Esophagus squamous epithelium (tissue), 5 donors: ENCODE measurements at regions not wholly inside any gene's neighbourhood (a gene's known extent, or its start where the extent isn't known, plus 50 kb on each side); places are given as distances from the start of the nearest gene placed in this dataset.
A peak's percentile ranks its signal among the peaks of the same experiment; 100 is the strongest.

Experiments used
- DNase-seq: peaks from one replicate; lab custom pipeline; 2025; lab: John Stamatoyannopoulos, UW
- H3K27ac ChIP-seq, 4 donors: fragments of 200-600 bp; sonication (generic); one replicate each; pipeline ENCODE4 v1.5.1; 2016 to 2019; ENCODE audit warnings: mild to moderate bottlenecking in 1 of 4
- H3K27me3 ChIP-seq, 4 donors: fragments of 200-600 bp; sonication (generic); 1 replicate in 3 of 4; 2 replicates in 1 of 4; pipeline versions ENCODE4 v1.5.1 to v1.6.0; 2017 to 2021; ENCODE audit warnings: antibody characterized with exemption in 1 of 4
- H3K36me3 ChIP-seq, 3 donors: fragments of 200-600 bp; sonication (generic); one replicate each; pipeline ENCODE4 v1.5.1; 2016 to 2019
- H3K4me1 ChIP-seq, 3 donors: fragments of 200-600 bp; sonication (generic); one replicate each; pipeline ENCODE4 v1.5.1; 2017 to 2019
- H3K4me3 ChIP-seq, 4 donors: fragments of 200-600 bp; sonication (generic); 1 replicate in 3 of 4; 2 replicates in 1 of 4; pipeline ENCODE4 v1.5.1; 2016 to 2019; ENCODE audit warnings: mild to moderate bottlenecking in 2 of 4, moderate library complexity in 1 of 4
- H3K9me3 ChIP-seq, 3 donors: fragments of 200-600 bp; sonication (generic); one replicate each; pipeline ENCODE4 v1.5.1; 2016 to 2019
- CTCF ChIP-seq, 6 experiments: fragments of 450-650 bp in 4 of 6; fragments of 200-600 bp in 2 of 6; sonication (generic) in 2 of 6; IDR thresholded peaks; one replicate each; pipeline ENCODE4 v1.5.1; 2016 to 2019; ENCODE audit warnings: antibody characterized with exemption in 6 of 6, mild to moderate bottlenecking in 4 of 6, moderate library complexity in 4 of 6
- POLR2A ChIP-seq, 4 donors: fragments of 450-650 bp; IDR thresholded peaks; one replicate each; pipeline ENCODE4 v1.6.1; 2017; ENCODE audit warnings: antibody characterized with exemption in 4 of 4, mild to moderate bottlenecking in 4 of 4, moderate library complexity in 3 of 4
- WGBS, 2 donors: methylation state at CpG; one replicate each; pipeline ENCODE4 v1.1.5; 2018; 5-methylcytosine and 5-hydroxymethylcytosine counted together
- intact Hi-C: fragments of 100-400 bp; cut with DNase I; formaldehyde crosslinking; loops from one replicate; pipeline ENCODE4 v1.15.0; 2022
- donor health status: DM: yes; HTN: yes; CAD: no.

GRCh38 chr17:56699186-56699894, 105.8 kb downstream of the NOG start:
- 3 to 16% methylated on average over 5 to 15 of the region's 18 CpGs for WGBS, 2 donors
- DNase-seq: no peak
- Histone ChIP-seq H3K36me3 (no peaks in the 10 kb centered on the region), H3K4me1 (peaks cover 3 to 18% (median 15%) of the 10 kb centered on the region in 3 donors), H3K4me3 (peak overlapping the region in 1 of 4 donors; percentile 18), H3K27me3 (peaks cover 0 to 33% (median 0%) of the 10 kb centered on the region in 4 donors), H3K27ac (peak overlapping the region in 2 of 4 donors; percentile 53 to 64), H3K9me3 (no peaks in the 10 kb centered on the region)
- TF ChIP-seq CTCF (IDR thresholded peaks at IDR 0.05) (no peak), POLR2A (IDR thresholded peaks at IDR 0.05) (no peak)
- intact Hi-C loops: no loop called here

- peaks cover 3 to 18% (median 15%) of the 10 kb centered on the region in 3 donors for H3K4me1 ChIP-seq
- no peak for DNase-seq
- no peak overlapping the region for H3K27ac ChIP-seq
- peaks cover 0 to 47% (median 0%) of the 10 kb centered on the region in 4 donors for H3K27me3 ChIP-seq
- TF ChIP-seq POLR2A (IDR thresholded peaks at IDR 0.05) (no peak), CTCF (IDR thresholded peaks at IDR 0.05) (no peak)
- no peaks in the 10 kb centered on the region for H3K9me3 ChIP-seq
- no peak overlapping the region for H3K4me3 ChIP-seq
- WGBS, 2 donors: 50 to 70% methylated on average over 5 to 7 of the region's 7 CpGs
- no peaks in the 10 kb centered on the region for H3K36me3 ChIP-seq
- intact Hi-C loops: no loop called here
Observed at GRCh38 chr17:56700919-56701420, 107.5 kb downstream of the NOG start.

- no peak overlapping the region for H3K27ac ChIP-seq
- no peak for TF ChIP-seq POLR2A (IDR thresholded peaks at IDR 0.05)
- no peak for TF ChIP-seq CTCF (IDR thresholded peaks at IDR 0.05)
- intact Hi-C loops: no loop called here
- 48 to 54% methylated on average over 8 to 12 of the region's 19 CpGs for WGBS, 2 donors
- H3K4me1 ChIP-seq: no peaks in the 10 kb centered on the region
- no peak for DNase-seq
- no peak overlapping the region for H3K4me3 ChIP-seq
- peaks cover 0 to 43% (median 0%) of the 10 kb centered on the region in 4 donors for H3K27me3 ChIP-seq
- H3K9me3 ChIP-seq: no peaks in the 10 kb centered on the region
- H3K36me3 ChIP-seq: no peaks in the 10 kb centered on the region
Observed at GRCh38 chr17:56707312-56708219, 114.1 kb downstream of the NOG start.

GRCh38 chr17:56708220-56708558, 114.7 kb downstream of the NOG start:
- no peak for TF ChIP-seq POLR2A (IDR thresholded peaks at IDR 0.05)
- TF ChIP-seq CTCF (IDR thresholded peaks at IDR 0.05): no peak
- WGBS, 2 donors: 13 to 25% methylated on average over 1 of the region's 1 CpG
- Histone ChIP-seq H3K27me3 (peaks cover 0 to 39% (median 0%) of the 10 kb centered on the region in 4 donors), H3K4me3 (no peak overlapping the region), H3K9me3 (no peaks in the 10 kb centered on the region), H3K36me3 (no peaks in the 10 kb centered on the region), H3K27ac (no peak overlapping the region), H3K4me1 (no peaks in the 10 kb centered on the region)
- no peak for DNase-seq
- intact Hi-C loops: no loop called here
